ENCODE measurements at regions not wholly inside any gene's neighbourhood (a gene's known extent, or its start where the extent isn't known, plus 50 kb on each side); places are given as distances from the start of the nearest gene placed in this dataset.

DNA sequence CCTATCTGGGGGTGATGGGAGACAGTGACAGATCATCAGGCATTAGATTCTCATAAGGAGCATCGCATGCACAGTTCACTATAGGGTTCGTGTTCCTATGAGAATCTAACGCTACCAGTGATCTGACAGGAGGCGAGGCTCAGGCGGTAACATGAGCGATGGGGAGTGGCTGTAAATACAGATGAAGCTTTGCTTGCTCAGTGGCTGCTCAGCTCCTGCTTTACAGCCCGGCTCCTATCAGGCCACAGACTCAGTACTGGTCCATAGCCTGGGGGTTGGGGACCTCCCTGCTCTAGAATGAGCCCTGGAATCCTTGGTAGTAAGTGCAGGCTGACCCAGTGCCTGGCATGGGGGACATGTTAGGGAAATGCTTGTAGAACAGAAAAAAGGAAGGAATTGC, 426.0 kb downstream of the TYW1 start:
- H3K4me1 ChIP-seq (ENCODE audit: low read depth, poor library complexity, severe bottlenecking), result no peaks in the 10 kb centered on the region
- TF ChIP-seq, protein P1, sequence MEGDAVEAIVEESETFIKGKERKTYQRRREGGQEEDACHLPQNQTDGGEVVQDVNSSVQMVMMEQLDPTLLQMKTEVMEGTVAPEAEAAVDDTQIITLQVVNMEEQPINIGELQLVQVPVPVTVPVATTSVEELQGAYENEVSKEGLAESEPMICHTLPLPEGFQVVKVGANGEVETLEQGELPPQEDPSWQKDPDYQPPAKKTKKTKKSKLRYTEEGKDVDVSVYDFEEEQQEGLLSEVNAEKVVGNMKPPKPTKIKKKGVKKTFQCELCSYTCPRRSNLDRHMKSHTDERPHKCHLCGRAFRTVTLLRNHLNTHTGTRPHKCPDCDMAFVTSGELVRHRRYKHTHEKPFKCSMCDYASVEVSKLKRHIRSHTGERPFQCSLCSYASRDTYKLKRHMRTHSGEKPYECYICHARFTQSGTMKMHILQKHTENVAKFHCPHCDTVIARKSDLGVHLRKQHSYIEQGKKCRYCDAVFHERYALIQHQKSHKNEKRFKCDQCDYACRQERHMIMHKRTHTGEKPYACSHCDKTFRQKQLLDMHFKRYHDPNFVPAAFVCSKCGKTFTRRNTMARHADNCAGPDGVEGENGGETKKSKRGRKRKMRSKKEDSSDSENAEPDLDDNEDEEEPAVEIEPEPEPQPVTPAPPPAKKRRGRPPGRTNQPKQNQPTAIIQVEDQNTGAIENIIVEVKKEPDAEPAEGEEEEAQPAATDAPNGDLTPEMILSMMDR (conservative IDR thresholded peaks at IDR 0.05; ENCODE audit: low read depth, low read length), result no peak

GRCh38 chr7:67423065-67423464, 426.4 kb downstream of the TYW1 start:
- Histone ChIP-seq H2AFZ (ENCODE audit: low read depth) (no peak overlapping the region), H3K9ac (no peak overlapping the region), H3K27ac (no peak overlapping the region), H3K4me2 (no peak overlapping the region), H3K27me3 (ENCODE audit: insufficient read depth, low read depth) (no peaks in the 10 kb centered on the region), H3K79me2 (ENCODE audit: insufficient read depth, low read depth) (no peaks in the 10 kb centered on the region), H3K36me3 (ENCODE audit: insufficient read depth) (no peaks in the 10 kb centered on the region), H4K20me1 (ENCODE audit: insufficient read depth) (no peaks in the 10 kb centered on the region), H3K4me1 (ENCODE audit: low read depth, poor library complexity, severe bottlenecking) (no peaks in the 10 kb centered on the region), H3K4me3 (IDR thresholded peaks at IDR 0.05; ENCODE audit: insufficient read depth, low read depth, low read length) (no peak overlapping the region)
- TF ChIP-seq, protein P1 (conservative IDR thresholded peaks at IDR 0.05; ENCODE audit: low read depth, low read length), result no peak

More for the DNA sequence above, 426.0 kb downstream of the TYW1 start:
- no peak overlapping the region for H3K27ac ChIP-seq
- no peak overlapping the region for H3K4me2 ChIP-seq
- no peak overlapping the region for H2AFZ ChIP-seq (ENCODE audit: low read depth)
- no peaks in the 10 kb centered on the region for H3K27me3 ChIP-seq (ENCODE audit: insufficient read depth, low read depth)
- H3K4me3 ChIP-seq (IDR thresholded peaks at IDR 0.05; ENCODE audit: insufficient read depth, low read depth, low read length), result no peak overlapping the region
- H3K9ac ChIP-seq, result no peak overlapping the region
- H3K79me2 ChIP-seq (ENCODE audit: insufficient read depth, low read depth), result no peaks in the 10 kb centered on the region
- H4K20me1 ChIP-seq (ENCODE audit: insufficient read depth), result no peaks in the 10 kb centered on the region
- no peaks in the 10 kb centered on the region for H3K36me3 ChIP-seq (ENCODE audit: insufficient read depth)

DNA sequence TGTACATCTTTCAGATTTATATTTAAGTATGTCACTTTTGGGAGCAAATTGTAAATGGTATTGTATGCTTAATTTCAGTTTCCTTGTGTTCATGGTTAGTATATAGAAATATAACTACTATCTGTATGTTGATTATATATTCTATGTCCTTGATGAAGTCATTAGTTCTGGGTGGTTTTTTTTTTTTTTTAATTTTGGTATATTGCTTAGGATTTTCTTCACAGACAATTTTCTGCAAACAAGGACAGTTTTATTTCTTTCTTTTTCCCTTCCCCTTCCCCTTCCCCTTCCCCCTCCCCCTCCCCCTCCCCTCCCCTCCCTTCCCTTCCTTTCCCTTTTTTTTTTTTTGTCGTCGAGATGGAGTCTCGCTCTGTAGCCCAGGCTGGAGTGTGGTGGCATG, 430.0 kb downstream of the TYW1 start:
- Histone ChIP-seq H3K36me3 (ENCODE audit: insufficient read depth) (no peaks in the 10 kb centered on the region), H3K27me3 (ENCODE audit: insufficient read depth, low read depth) (no peaks in the 10 kb centered on the region), H3K27ac (no peak overlapping the region), H3K4me2 (no peak overlapping the region), H4K20me1 (ENCODE audit: insufficient read depth) (no peaks in the 10 kb centered on the region), H3K79me2 (ENCODE audit: insufficient read depth, low read depth) (no peaks in the 10 kb centered on the region), H3K9ac (no peak overlapping the region), H3K4me3 (IDR thresholded peaks at IDR 0.05; ENCODE audit: insufficient read depth, low read depth, low read length) (no peak overlapping the region), H3K4me1 (ENCODE audit: low read depth, poor library complexity, severe bottlenecking) (no peaks in the 10 kb centered on the region), H2AFZ (ENCODE audit: low read depth) (no peak overlapping the region)
- TF ChIP-seq, protein P1 (conservative IDR thresholded peaks at IDR 0.05; ENCODE audit: low read depth, low read length), result no peak

DNA sequence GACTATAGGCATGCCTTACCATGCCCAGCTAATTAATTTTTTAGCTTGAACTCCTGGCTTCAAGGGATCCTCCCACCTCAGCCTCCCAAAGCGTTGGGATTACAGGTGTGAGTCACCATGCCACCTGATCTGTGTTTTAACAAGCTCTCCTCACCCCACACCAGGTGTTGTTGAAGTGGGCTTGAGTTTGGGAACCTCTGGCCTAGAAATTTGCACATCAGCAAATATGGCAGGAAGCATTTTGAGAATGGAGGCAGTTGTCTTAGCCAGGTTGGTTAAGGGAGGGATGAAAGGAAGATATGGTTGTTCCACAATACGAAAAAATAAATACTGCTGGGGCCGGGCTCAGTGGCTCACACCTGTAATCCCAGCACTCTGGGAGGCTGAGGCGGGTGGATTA, 433.1 kb downstream of the TYW1 start:
- Histone ChIP-seq H3K4me3 (IDR thresholded peaks at IDR 0.05; ENCODE audit: insufficient read depth, low read depth, low read length) (no peak overlapping the region), H3K27me3 (ENCODE audit: insufficient read depth, low read depth) (no peaks in the 10 kb centered on the region), H2AFZ (ENCODE audit: low read depth) (no peak overlapping the region), H3K36me3 (ENCODE audit: insufficient read depth) (no peaks in the 10 kb centered on the region), H3K27ac (no peak overlapping the region), H3K9ac (no peak overlapping the region), H3K79me2 (ENCODE audit: insufficient read depth, low read depth) (no peaks in the 10 kb centered on the region), H4K20me1 (ENCODE audit: insufficient read depth) (no peaks in the 10 kb centered on the region), H3K4me2 (no peak overlapping the region), H3K4me1 (ENCODE audit: low read depth, poor library complexity, severe bottlenecking) (no peaks in the 10 kb centered on the region)
- TF ChIP-seq, protein P1 (conservative IDR thresholded peaks at IDR 0.05; ENCODE audit: low read depth, low read length), result no peak
